ENCODE measurements at regions not wholly inside any gene's neighbourhood (a gene's known extent, or its start where the extent isn't known, plus 50 kb on each side); places are given as distances from the start of the nearest gene placed in this dataset.

DNA sequence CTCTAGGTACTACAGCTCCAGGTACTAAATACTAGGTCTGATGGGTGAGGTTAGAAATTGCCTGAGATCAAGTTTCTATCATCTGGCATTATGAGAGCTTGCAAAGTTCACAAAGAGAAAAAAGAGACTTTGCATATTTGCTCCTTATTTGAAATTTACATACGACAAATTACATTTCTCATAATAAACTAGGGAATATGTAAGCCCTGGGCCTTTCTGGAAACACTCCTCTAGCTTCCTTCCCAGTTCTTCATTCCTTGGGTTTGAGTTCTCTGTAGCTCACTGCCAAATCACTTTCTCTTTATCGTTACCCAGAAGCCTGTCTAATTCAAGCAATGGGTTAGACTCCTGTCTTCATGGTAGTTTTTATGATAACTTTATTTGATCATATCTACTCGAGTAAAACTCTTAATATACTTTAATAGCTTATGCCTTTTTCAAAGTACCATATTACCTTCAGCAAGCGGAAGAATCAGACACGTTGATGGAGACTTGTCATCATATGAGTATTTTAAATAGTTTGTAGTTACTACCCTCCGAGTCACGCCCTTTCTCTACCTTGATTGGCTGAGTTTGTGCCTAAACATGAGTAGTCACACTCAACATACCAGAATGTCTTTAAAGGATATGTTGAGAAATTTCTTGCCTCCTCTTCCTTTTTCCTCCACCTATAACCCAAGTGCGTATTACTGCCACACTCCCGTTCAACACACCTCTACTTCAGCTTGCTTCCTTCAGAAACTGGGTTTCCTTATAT lies 150.5 kb downstream of the DKK1 start:
- intact Hi-C loops (cut with micrococcal nuclease): no loop called here
- no peaks in the 10 kb centered on the region for H3K9me1 ChIP-seq (ENCODE audit: insufficient read depth, low read length)
- no peak overlapping the region for H2BK5ac ChIP-seq (ENCODE audit: low read depth, low read length, poor library complexity, severe bottlenecking)
- ChIA-PET CTCF (interaction anchor here (0.6 to 1.8 kb wide), 2 partner anchors 9 to 12 kb away, joined by 4 to 5 read pairs; no protein-coding TSS in a partner anchor), POLR2A (ENCODE audit: unreplicated experiment) (no interaction called here)
- H3K36me3 ChIP-seq (ENCODE audit: control insufficient read depth, insufficient read depth, low read length): no peaks in the 10 kb centered on the region
- DNase-seq (no peak), ATAC-seq (ENCODE audit: low read depth) (no peak)
- no peaks in the 10 kb centered on the region for H3K9me3 ChIP-seq (ENCODE audit: control insufficient read depth, insufficient read depth, low read length)
- no peaks in the 10 kb centered on the region for H3K27me3 ChIP-seq (ENCODE audit: control insufficient read depth, insufficient read depth, low read length)
- BruUV-seq (replicated peaks): no TSS peak
- H3K23ac ChIP-seq (ENCODE audit: low read depth, low read length): no peak overlapping the region
- 100% methylated on average over 2 of the region's 9 CpGs; no CpG with 5 or more reads in 1 of the 2 experiments for WGBS, 2 experiments (ENCODE audit: extremely low coverage in 2 of 2, insufficient read length in 1 of 2)
- in situ Hi-C loops (cut with MboI; ENCODE audit: low sequenced_read_pairs): no loop called here
- H3K4me1 ChIP-seq (ENCODE audit: control insufficient read depth, insufficient read depth, low read length): peaks cover 4% of the 10 kb centered on the region; the same call in 1 of the 2 replicates
- no peak overlapping the region for H3K9ac ChIP-seq (ENCODE audit: low read depth, low read length)
- no peak overlapping the region for H3K27ac ChIP-seq (ENCODE audit: insufficient read depth, low read length)
- H3K4me2 ChIP-seq (ENCODE audit: low read depth, low read length): no peak overlapping the region
- no peak overlapping the region for H3K14ac ChIP-seq (replicated peaks; ENCODE audit: low read depth, low read length)
- H3K56ac ChIP-seq (ENCODE audit: extremely low read depth, insufficient read depth, low read length): no peak overlapping the region
- no peak overlapping the region for H3K18ac ChIP-seq (ENCODE audit: low read depth, low read length)
- no peak overlapping the region; the same call in 1 of the 2 replicates for H2BK20ac ChIP-seq (ENCODE audit: low read depth, low read length)
- no peak overlapping the region for H4K8ac ChIP-seq (ENCODE audit: low read depth in 2 of 2, low read length in 2 of 2)
- H2BK15ac ChIP-seq (ENCODE audit: low read depth, low read length): no peak overlapping the region; the same call in 2 of the 3 replicates
- no peak overlapping the region for H4K5ac ChIP-seq (ENCODE audit: low read depth, low read length)
- no peak overlapping the region for H2AK5ac ChIP-seq (ENCODE audit: low read depth, low read length)
- no peak overlapping the region for H3K4ac ChIP-seq (ENCODE audit: low read depth, low read length)
- H2AFZ ChIP-seq (replicated peaks; ENCODE audit: low read length, poor library complexity): no peak overlapping the region
- dilution Hi-C loops (cut with HindIII; ENCODE audit: low sequenced_read_pairs, unreplicated experiment): no loop called here
- TF ChIP-seq FOS (IDR thresholded peaks at IDR 0.05; ENCODE audit: low read depth, low read length) (no peak), MXI1 (IDR thresholded peaks at IDR 0.05; ENCODE audit: borderline replicate concordance, low read depth, low read length) (no peak), MAZ (IDR thresholded peaks at IDR 0.05; ENCODE audit: borderline replicate concordance, low read depth, low read length) (no peak), POLR2A (IDR thresholded peaks at IDR 0.05; ENCODE audit: low read depth, low read length) (no peak), RCOR1 (IDR thresholded peaks at IDR 0.05; ENCODE audit: insufficient replicate concordance, low read length) (no peak), MAFK (IDR thresholded peaks at IDR 0.05; ENCODE audit: low read depth, low read length) (no peak), RAD21 (IDR thresholded peaks at IDR 0.05; ENCODE audit: low read length) (no peak), NFE2L2 (IDR thresholded peaks at IDR 0.05; ENCODE audit: low read depth, low read length) (no peak), RFX5 (IDR thresholded peaks at IDR 0.05; ENCODE audit: low read depth, low read length) (no peak), BHLHE40 (IDR thresholded peaks at IDR 0.05; ENCODE audit: low read depth, low read length) (no peak), CEBPB (IDR thresholded peaks at IDR 0.05; ENCODE audit: low read depth, low read length) (no peak), SMC3 (IDR thresholded peaks at IDR 0.05; ENCODE audit: low read depth, low read length) (no peak), CHD1 (IDR thresholded peaks at IDR 0.05; ENCODE audit: low read depth, low read length) (no peak)
- TF ChIP-seq, protein P1, sequence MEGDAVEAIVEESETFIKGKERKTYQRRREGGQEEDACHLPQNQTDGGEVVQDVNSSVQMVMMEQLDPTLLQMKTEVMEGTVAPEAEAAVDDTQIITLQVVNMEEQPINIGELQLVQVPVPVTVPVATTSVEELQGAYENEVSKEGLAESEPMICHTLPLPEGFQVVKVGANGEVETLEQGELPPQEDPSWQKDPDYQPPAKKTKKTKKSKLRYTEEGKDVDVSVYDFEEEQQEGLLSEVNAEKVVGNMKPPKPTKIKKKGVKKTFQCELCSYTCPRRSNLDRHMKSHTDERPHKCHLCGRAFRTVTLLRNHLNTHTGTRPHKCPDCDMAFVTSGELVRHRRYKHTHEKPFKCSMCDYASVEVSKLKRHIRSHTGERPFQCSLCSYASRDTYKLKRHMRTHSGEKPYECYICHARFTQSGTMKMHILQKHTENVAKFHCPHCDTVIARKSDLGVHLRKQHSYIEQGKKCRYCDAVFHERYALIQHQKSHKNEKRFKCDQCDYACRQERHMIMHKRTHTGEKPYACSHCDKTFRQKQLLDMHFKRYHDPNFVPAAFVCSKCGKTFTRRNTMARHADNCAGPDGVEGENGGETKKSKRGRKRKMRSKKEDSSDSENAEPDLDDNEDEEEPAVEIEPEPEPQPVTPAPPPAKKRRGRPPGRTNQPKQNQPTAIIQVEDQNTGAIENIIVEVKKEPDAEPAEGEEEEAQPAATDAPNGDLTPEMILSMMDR (conservative IDR thresholded peaks at IDR 0.05; ENCODE audit: low read depth, low read length): no peak
- TF ChIP-seq, protein P2, sequence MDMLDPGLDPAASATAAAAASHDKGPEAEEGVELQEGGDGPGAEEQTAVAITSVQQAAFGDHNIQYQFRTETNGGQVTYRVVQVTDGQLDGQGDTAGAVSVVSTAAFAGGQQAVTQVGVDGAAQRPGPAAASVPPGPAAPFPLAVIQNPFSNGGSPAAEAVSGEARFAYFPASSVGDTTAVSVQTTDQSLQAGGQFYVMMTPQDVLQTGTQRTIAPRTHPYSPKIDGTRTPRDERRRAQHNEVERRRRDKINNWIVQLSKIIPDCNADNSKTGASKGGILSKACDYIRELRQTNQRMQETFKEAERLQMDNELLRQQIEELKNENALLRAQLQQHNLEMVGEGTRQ (IDR thresholded peaks at IDR 0.05; ENCODE audit: low read depth, low read length): no peak
- TF ChIP-seq, protein P3, sequence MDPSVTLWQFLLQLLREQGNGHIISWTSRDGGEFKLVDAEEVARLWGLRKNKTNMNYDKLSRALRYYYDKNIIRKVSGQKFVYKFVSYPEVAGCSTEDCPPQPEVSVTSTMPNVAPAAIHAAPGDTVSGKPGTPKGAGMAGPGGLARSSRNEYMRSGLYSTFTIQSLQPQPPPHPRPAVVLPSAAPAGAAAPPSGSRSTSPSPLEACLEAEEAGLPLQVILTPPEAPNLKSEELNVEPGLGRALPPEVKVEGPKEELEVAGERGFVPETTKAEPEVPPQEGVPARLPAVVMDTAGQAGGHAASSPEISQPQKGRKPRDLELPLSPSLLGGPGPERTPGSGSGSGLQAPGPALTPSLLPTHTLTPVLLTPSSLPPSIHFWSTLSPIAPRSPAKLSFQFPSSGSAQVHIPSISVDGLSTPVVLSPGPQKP (IDR thresholded peaks at IDR 0.05; ENCODE audit: borderline replicate concordance, low read depth, low read length): no peak
- no peaks in the 10 kb centered on the region for H3K79me1 ChIP-seq (ENCODE audit: low read depth in 1 of 2, low read length in 2 of 2)
- no peak overlapping the region for H4K91ac ChIP-seq (ENCODE audit: insufficient read depth, low read depth, low read length)
- no peak overlapping the region for H2BK120ac ChIP-seq (ENCODE audit: low read depth, low read length)
- no peak overlapping the region for H2AK9ac ChIP-seq (replicated peaks; ENCODE audit: low read depth, low read length, poor library complexity)
- H4K20me1 ChIP-seq (ENCODE audit: insufficient read depth, low read length): no peaks in the 10 kb centered on the region
- no peak overlapping the region for H3K4me3 ChIP-seq (ENCODE audit: insufficient read depth, low read depth, low read length)

All from IMR-90 (cell line).